ENCODE measurements at regions not wholly inside any gene's neighbourhood (a gene's known extent, or its start where the extent isn't known, plus 50 kb on each side); places are given as distances from the start of the nearest gene placed in this dataset.

DNA sequence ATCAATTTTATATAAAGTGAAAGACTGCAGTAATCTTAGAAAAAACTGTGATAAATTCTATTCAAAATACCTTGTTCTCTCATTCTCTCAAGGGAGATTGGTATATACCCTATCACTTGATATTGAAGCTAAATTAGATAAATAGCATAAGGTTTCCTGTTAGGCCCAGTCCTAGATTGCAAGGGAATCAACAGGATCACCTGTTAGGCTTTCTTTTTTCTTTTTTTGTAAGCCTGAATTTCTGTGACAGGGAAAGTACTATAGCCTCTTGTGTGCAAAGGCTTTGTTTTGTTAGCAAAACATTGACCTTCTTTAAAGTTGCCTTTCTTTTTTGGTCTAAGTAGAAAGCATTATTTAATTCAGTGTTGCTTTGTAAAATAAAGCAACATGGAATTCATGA, 100.0 kb downstream of the HAUS1 start:
- H3K4me3 ChIP-seq (ENCODE audit: low read length), result no peak overlapping the region
- no peak for DNase-seq (ENCODE audit: low read depth)
- TF ChIP-seq CTCF (IDR thresholded peaks at IDR 0.05; ENCODE audit: insufficient read depth, low read depth, low read length, missing control alignments), result no peak

DNA sequence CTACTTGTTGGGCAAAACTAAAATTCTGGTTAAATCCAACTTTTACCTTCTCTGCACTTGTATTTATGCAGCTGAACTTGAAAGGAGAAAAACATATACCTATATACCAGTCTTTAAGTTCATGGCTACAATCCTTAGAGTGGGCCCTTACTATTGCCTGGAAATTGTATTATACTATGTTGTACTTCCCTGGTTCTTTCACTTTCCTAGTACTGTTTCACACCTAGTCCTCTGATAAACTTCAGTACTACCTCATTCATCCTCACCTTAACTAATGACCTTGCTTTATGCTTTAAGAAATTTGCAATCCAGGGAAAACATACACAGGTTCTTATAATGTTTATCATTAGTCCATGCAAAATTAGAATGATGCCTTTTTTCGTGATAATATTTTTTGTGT, 103.8 kb downstream of the HAUS1 start:
- no peak for DNase-seq (ENCODE audit: low read depth)
- TF ChIP-seq CTCF (IDR thresholded peaks at IDR 0.05; ENCODE audit: insufficient read depth, low read depth, low read length, missing control alignments), result no peak
- H3K4me3 ChIP-seq (ENCODE audit: low read length), result no peak overlapping the region

- TF ChIP-seq CTCF (IDR thresholded peaks at IDR 0.05; ENCODE audit: insufficient read depth, low read depth, low read length, missing control alignments), result no peak
- H3K4me3 ChIP-seq (ENCODE audit: low read length), result no peak overlapping the region
- DNase-seq (ENCODE audit: low read depth), result no peak
Observed at GRCh38 chr18:46209161-46209560, 105.0 kb downstream of the HAUS1 start.

DNA sequence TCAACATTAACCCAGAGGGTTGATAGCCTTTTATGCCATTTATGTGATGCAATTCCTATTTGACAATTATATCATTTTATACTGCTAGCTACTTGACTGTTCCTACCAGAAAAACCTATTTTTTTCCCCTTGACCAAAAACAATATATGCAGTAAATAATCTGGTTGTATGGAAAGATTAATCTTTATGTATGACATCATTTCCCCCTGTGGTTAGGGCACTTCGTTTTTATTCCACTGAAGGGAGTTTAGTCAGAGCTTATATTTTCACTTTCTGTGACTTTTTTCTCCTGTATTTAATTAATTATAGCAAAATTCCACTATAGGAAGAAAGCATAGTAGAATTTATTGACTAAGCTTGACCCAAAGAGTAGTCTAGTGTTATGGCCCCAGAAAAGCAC, 107.6 kb downstream of the HAUS1 start:
- no peak overlapping the region for H3K4me3 ChIP-seq (ENCODE audit: low read length)
- TF ChIP-seq CTCF (IDR thresholded peaks at IDR 0.05; ENCODE audit: insufficient read depth, low read depth, low read length, missing control alignments), result no peak
- DNase-seq (ENCODE audit: low read depth), result no peak

GRCh38 chr18:46212398-46212797, 108.2 kb downstream of the HAUS1 start:
- TF ChIP-seq CTCF (IDR thresholded peaks at IDR 0.05; ENCODE audit: insufficient read depth, low read depth, low read length, missing control alignments), result no peak
- DNase-seq (ENCODE audit: low read depth), result no peak
- H3K4me3 ChIP-seq (ENCODE audit: low read length), result no peak overlapping the region

GRCh38 chr18:46213295-46213694, 109.1 kb downstream of the HAUS1 start:
- no peak overlapping the region for H3K4me3 ChIP-seq (ENCODE audit: low read length)
- peak; percentile 36 for TF ChIP-seq CTCF (IDR thresholded peaks at IDR 0.05; ENCODE audit: insufficient read depth, low read depth, low read length, missing control alignments)
- peak; percentile 31 for DNase-seq (ENCODE audit: low read depth)

DNA sequence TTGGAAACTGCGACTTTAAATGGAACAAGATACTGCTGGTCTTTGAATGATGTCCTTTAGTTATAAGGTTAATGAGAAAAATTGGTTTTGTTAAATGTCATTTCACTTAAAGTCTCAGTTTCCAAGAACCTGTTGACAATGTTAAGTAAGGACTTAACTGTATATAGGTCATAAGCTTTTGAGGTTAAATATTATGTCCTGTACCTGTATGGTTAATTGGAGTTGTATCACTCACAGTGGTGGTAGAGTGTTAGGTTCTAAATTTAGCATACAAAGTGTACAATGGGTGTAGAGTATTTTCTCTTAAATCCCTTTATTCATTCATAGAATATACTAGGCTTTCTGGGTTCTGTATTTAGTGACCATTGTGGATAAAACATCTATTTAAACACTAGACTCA, 110.2 kb downstream of the HAUS1 start:
- H3K4me3 ChIP-seq (ENCODE audit: low read length), result no peak overlapping the region
- no peak for DNase-seq (ENCODE audit: low read depth)
- TF ChIP-seq CTCF (IDR thresholded peaks at IDR 0.05; ENCODE audit: insufficient read depth, low read depth, low read length, missing control alignments), result no peak
